ENCODE measurements at regions not wholly inside any gene's neighbourhood (a gene's known extent, or its start where the extent isn't known, plus 50 kb on each side); places are given as distances from the start of the nearest gene placed in this dataset.

DNA sequence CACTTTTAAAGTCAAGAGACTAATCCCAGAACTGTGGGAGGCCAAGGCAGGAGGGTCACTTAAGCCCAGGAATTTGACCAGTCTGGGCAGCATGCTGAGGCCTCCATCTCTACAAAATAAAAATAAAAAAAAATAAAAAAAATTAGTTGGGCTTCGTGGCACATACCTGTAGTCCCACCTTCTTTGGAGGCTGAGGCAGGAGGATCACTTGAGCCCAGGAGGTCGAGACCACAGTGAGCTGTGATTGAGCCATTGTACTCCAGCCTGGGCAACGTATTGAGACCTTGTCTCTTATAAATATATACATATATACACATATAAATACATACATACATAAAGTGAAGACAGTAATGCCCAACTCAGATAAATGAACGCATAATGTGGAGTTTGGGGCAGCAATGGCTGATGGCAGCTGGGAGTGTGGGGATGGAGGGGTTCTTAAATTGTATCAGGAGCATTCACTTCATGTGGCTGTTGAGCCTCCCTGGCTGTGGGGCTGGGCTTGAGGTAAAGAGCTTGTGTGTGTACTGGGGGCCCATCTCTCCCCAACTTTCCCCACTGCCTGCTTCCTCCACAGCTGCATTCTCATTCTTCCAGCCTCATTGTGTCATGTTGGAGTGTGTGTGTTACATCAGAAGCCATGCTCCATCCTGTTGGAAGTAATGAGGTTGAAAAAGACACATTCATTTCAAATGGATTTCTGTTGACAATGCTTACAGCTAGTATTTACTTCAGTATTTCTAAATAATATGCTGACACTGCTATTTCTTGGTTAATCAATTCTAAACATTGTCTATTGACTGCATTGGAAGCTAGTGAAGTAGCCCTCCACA, 96.5 kb upstream of the HS6ST1 start:
- TF ChIP-seq, protein P1, sequence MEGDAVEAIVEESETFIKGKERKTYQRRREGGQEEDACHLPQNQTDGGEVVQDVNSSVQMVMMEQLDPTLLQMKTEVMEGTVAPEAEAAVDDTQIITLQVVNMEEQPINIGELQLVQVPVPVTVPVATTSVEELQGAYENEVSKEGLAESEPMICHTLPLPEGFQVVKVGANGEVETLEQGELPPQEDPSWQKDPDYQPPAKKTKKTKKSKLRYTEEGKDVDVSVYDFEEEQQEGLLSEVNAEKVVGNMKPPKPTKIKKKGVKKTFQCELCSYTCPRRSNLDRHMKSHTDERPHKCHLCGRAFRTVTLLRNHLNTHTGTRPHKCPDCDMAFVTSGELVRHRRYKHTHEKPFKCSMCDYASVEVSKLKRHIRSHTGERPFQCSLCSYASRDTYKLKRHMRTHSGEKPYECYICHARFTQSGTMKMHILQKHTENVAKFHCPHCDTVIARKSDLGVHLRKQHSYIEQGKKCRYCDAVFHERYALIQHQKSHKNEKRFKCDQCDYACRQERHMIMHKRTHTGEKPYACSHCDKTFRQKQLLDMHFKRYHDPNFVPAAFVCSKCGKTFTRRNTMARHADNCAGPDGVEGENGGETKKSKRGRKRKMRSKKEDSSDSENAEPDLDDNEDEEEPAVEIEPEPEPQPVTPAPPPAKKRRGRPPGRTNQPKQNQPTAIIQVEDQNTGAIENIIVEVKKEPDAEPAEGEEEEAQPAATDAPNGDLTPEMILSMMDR (optimal IDR thresholded peaks at IDR 0.05 in 1 of 3, IDR thresholded peaks at IDR 0.05 in 1 of 3, conservative IDR thresholded peaks at IDR 0.05 in 1 of 3; ENCODE audit: extremely low read depth in 1 of 3, insufficient read depth in 2 of 3, low read length in 3 of 3), result no peak
- no peak for TF ChIP-seq EZH2 (IDR thresholded peaks at IDR 0.05; ENCODE audit: low read length)
